ENCODE measurements at regions not wholly inside any gene's neighbourhood (a gene's known extent, or its start where the extent isn't known, plus 50 kb on each side); places are given as distances from the start of the nearest gene placed in this dataset.
"Not testable (repeated sequence)": the region's sequence is repeated elsewhere in the genome, so short reads cannot be mapped to it uniquely, and the experiment has no call there.

GRCh38 chr9:68619636-68620035 is 79.0 kb upstream of the TMEM252 start:
- Histone ChIP-seq H3K27ac (ENCODE audit: low read length) (no peak overlapping the region), H3K36me3 (ENCODE audit: control insufficient read depth, insufficient read depth, low read length) (no peaks in the 10 kb centered on the region), H3K9me3 (replicated peaks; ENCODE audit: control insufficient read depth, low read depth, low read length) (no peaks in the 10 kb centered on the region), H3K27me3 (ENCODE audit: control insufficient read depth, insufficient read depth, low read length) (no peaks in the 10 kb centered on the region), H3K4me3 (ENCODE audit: low read length) (no peak overlapping the region), H3K4me1 (ENCODE audit: control insufficient read depth, insufficient read depth, low read length) (no peaks in the 10 kb centered on the region)
- no peak for DNase-seq
- no CpG with 5 or more reads among the region's 1 CpG for WGBS (ENCODE audit: insufficient coverage)

- H3K27me3 ChIP-seq (ENCODE audit: control insufficient read depth, insufficient read depth, low read length) = no peaks in the 10 kb centered on the region
- WGBS (ENCODE audit: insufficient coverage) = 36% methylated on average over 4 of the region's 5 CpGs
- DNase-seq = no peak
- no peaks in the 10 kb centered on the region for H3K9me3 ChIP-seq (replicated peaks; ENCODE audit: control insufficient read depth, low read depth, low read length)
- H3K4me3 ChIP-seq (ENCODE audit: low read length) = no peak overlapping the region
- H3K27ac ChIP-seq (ENCODE audit: low read length) = no peak overlapping the region
- H3K4me1 ChIP-seq (ENCODE audit: control insufficient read depth, insufficient read depth, low read length) = no peaks in the 10 kb centered on the region
- no peaks in the 10 kb centered on the region for H3K36me3 ChIP-seq (ENCODE audit: control insufficient read depth, insufficient read depth, low read length)
Observed at GRCh38 chr9:68625559-68625958, 79.5 kb upstream of the PIP5K1B start.

DNA sequence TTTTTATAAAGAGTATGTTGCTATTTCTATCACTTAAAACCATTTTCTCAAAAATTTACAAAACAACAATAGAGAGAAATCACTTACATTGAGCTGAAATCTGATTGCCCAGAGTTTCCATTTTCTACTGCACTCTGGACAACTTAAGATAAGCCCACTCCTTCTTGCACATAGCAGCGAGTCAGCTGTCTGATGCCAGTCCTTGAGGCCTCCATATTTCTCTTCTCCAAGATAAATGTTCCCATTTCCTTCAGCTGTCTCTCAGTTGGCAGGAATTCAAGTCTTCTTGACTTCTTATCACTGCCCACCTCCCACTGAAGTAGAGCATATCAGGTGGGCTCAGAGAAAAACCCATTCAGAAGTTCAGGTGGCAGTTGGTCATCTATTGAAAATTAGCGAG is 78.5 kb upstream of the PIP5K1B start:
- 65% methylated on average over 2 of the region's 2 CpGs for WGBS (ENCODE audit: insufficient coverage)
- Histone ChIP-seq H3K4me1 (ENCODE audit: control insufficient read depth, insufficient read depth, low read length) (no peaks in the 10 kb centered on the region), H3K27ac (ENCODE audit: low read length) (no peak overlapping the region), H3K9me3 (replicated peaks; ENCODE audit: control insufficient read depth, low read depth, low read length) (no peaks in the 10 kb centered on the region), H3K4me3 (ENCODE audit: low read length) (no peak overlapping the region), H3K36me3 (ENCODE audit: control insufficient read depth, insufficient read depth, low read length) (no peaks in the 10 kb centered on the region), H3K27me3 (ENCODE audit: control insufficient read depth, insufficient read depth, low read length) (no peaks in the 10 kb centered on the region)
- no peak for DNase-seq

- H3K27me3 ChIP-seq (ENCODE audit: control insufficient read depth, insufficient read depth, low read length) = no peaks in the 10 kb centered on the region
- H3K27ac ChIP-seq (ENCODE audit: low read length) = no peak overlapping the region
- no peak overlapping the region for H3K4me3 ChIP-seq (ENCODE audit: low read length)
- no peaks in the 10 kb centered on the region for H3K4me1 ChIP-seq (ENCODE audit: control insufficient read depth, insufficient read depth, low read length)
- no peak for DNase-seq
- no peaks in the 10 kb centered on the region for H3K36me3 ChIP-seq (ENCODE audit: control insufficient read depth, insufficient read depth, low read length)
- 75% methylated on average over 1 of the region's 3 CpGs for WGBS (ENCODE audit: insufficient coverage)
- H3K9me3 ChIP-seq (replicated peaks; ENCODE audit: control insufficient read depth, low read depth, low read length) = no peaks in the 10 kb centered on the region
Observed at GRCh38 chr9:68627104-68627503, 77.9 kb upstream of the PIP5K1B start.

DNA sequence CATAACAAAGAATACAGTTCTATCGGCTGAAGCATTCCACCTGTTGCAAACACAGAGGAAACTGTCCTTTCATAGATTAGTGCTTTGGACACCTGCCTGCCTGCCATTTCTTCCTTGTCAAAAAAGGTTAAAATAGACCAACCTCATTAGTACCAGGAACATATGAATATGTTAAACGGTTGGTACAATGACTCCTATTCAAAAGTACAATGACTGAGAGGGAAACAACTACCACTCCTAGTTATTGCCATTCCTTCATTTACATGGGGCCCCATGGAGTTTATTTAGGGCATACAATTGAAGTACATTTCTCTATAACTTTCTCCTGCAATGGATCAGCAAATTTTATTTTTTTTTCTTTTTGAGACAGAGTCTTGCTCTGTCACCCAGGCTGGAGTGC is 77.4 kb upstream of the PIP5K1B start:
- H3K9me3 ChIP-seq (replicated peaks; ENCODE audit: control insufficient read depth, low read depth, low read length) = no peaks in the 10 kb centered on the region
- WGBS (ENCODE audit: insufficient coverage) = no CpG with 5 or more reads among the region's 2 CpGs
- H3K27ac ChIP-seq (ENCODE audit: low read length) = no peak overlapping the region
- H3K27me3 ChIP-seq (ENCODE audit: control insufficient read depth, insufficient read depth, low read length) = no peaks in the 10 kb centered on the region
- H3K36me3 ChIP-seq (ENCODE audit: control insufficient read depth, insufficient read depth, low read length) = no peaks in the 10 kb centered on the region
- H3K4me1 ChIP-seq (ENCODE audit: control insufficient read depth, insufficient read depth, low read length) = no peaks in the 10 kb centered on the region
- no peak for DNase-seq
- H3K4me3 ChIP-seq (ENCODE audit: low read length) = no peak overlapping the region

- Histone ChIP-seq H3K4me3 (ENCODE audit: low read length) (no peak overlapping the region), H3K27ac (ENCODE audit: low read length) (no peak overlapping the region), H3K36me3 (ENCODE audit: control insufficient read depth, insufficient read depth, low read length) (no peaks in the 10 kb centered on the region), H3K4me1 (ENCODE audit: control insufficient read depth, insufficient read depth, low read length) (no peaks in the 10 kb centered on the region), H3K27me3 (ENCODE audit: control insufficient read depth, insufficient read depth, low read length) (no peaks in the 10 kb centered on the region), H3K9me3 (replicated peaks; ENCODE audit: control insufficient read depth, low read depth, low read length) (no peaks in the 10 kb centered on the region)
- no peak for DNase-seq
- 67% methylated on average over 1 of the region's 2 CpGs for WGBS (ENCODE audit: insufficient coverage)
Observed at GRCh38 chr9:68629042-68629441, 76.0 kb upstream of the PIP5K1B start.

DNA sequence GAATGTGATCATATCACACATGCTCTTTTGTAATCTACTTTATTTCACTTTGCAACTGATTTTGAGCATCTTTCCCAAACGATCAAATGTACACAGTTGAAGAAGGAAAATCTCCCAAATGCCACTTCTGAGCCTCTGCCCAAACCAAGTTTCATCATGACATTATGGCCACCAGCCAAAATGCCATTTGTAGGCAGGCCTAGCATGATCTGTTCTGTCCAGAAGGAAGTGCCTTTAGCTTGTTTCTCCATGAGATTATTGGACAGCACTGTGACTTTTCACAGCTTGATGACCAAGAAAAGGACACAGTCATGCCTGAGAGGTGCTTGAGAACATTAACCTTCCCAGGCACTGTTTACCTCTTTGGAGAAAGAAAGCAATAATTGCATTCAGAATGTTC is 73.2 kb upstream of the PIP5K1B start:
- no peaks in the 10 kb centered on the region for H3K27me3 ChIP-seq (ENCODE audit: control insufficient read depth, insufficient read depth, low read length)
- H3K4me3 ChIP-seq (ENCODE audit: low read length) = no peak overlapping the region
- H3K27ac ChIP-seq (ENCODE audit: low read length) = no peak overlapping the region
- no peaks in the 10 kb centered on the region for H3K4me1 ChIP-seq (ENCODE audit: control insufficient read depth, insufficient read depth, low read length)
- no peak for DNase-seq
- H3K9me3 ChIP-seq (replicated peaks; ENCODE audit: control insufficient read depth, low read depth, low read length) = no peaks in the 10 kb centered on the region
- 73% methylated on average over 1 of the region's 1 CpG for WGBS (ENCODE audit: insufficient coverage)
- no peaks in the 10 kb centered on the region for H3K36me3 ChIP-seq (ENCODE audit: control insufficient read depth, insufficient read depth, low read length)

GRCh38 chr9:68637020-68637419 is 68.0 kb upstream of the PIP5K1B start:
- no CpG with 5 or more reads among the region's 3 CpGs for WGBS (ENCODE audit: insufficient coverage)
- Histone ChIP-seq H3K4me1 (ENCODE audit: control insufficient read depth, insufficient read depth, low read length) (no peaks in the 10 kb centered on the region), H3K9me3 (replicated peaks; ENCODE audit: control insufficient read depth, low read depth, low read length) (no peaks in the 10 kb centered on the region), H3K27ac (ENCODE audit: low read length) (no peak overlapping the region), H3K36me3 (ENCODE audit: control insufficient read depth, insufficient read depth, low read length) (no peaks in the 10 kb centered on the region), H3K4me3 (ENCODE audit: low read length) (no peak overlapping the region), H3K27me3 (ENCODE audit: control insufficient read depth, insufficient read depth, low read length) (no peaks in the 10 kb centered on the region)
- DNase-seq = no peak

- H3K27me3 ChIP-seq (ENCODE audit: control insufficient read depth, insufficient read depth, low read length); H3K9me3 ChIP-seq (replicated peaks; ENCODE audit: control insufficient read depth, low read depth, low read length); DNase-seq; H3K36me3 ChIP-seq (ENCODE audit: control insufficient read depth, insufficient read depth, low read length); H3K27ac ChIP-seq (ENCODE audit: low read length); H3K4me1 ChIP-seq (ENCODE audit: control insufficient read depth, insufficient read depth, low read length); H3K4me3 ChIP-seq (ENCODE audit: low read length): not testable (repeated sequence)
- 76% methylated on average over 3 of the region's 7 CpGs for WGBS (ENCODE audit: insufficient coverage)
Observed at GRCh38 chr9:68639261-68639660, 65.8 kb upstream of the PIP5K1B start.

DNA sequence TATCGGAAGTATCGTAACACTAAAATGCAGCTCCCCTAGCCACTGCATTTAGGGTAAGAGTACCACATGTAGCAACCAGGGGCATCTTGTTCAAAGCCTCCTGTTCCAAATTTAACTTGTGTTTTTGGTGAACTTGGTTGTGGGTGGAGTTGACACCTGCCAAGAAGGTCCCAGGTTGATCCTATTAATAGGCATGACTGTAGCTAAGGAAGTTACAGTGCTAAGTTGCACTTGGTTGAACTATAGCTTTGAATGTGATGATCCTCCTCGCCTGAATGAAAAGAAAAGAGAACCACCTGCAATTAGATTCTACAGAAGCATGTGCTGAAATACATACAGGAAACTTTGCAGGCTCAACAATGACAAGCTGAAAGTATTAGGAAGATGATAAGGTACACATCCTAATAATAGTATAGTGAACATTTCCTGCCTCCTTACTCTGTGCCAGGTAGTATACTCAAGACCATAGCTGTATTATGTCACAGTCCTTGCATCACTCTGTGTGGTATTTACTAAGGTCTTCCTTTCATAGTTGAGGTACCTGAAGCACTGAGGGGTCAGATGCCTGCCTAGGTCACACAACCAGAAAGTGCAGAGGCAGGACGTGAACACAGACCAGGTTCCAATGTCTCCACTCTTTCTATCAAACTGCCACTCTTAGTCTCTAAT is 64.5 kb upstream of the PIP5K1B start:
- no peak for DNase-seq
- no peaks in the 10 kb centered on the region for H3K27me3 ChIP-seq (ENCODE audit: control insufficient read depth, insufficient read depth, low read length)
- WGBS (ENCODE audit: insufficient coverage) = no CpG with 5 or more reads among the region's 4 CpGs
- H3K4me1 ChIP-seq (ENCODE audit: control insufficient read depth, insufficient read depth, low read length) = no peaks in the 10 kb centered on the region
- H3K36me3 ChIP-seq (ENCODE audit: control insufficient read depth, insufficient read depth, low read length) = no peaks in the 10 kb centered on the region
- H3K27ac ChIP-seq (ENCODE audit: low read length) = no peak overlapping the region
- no peaks in the 10 kb centered on the region for H3K9me3 ChIP-seq (replicated peaks; ENCODE audit: control insufficient read depth, low read depth, low read length)
- no peak overlapping the region for H3K4me3 ChIP-seq (ENCODE audit: low read length)

Data from muscle of leg (tissue), 3 donors.